ENCODE measurements at regions not wholly inside any gene's neighbourhood (a gene's known extent, or its start where the extent isn't known, plus 50 kb on each side); places are given as distances from the start of the nearest gene placed in this dataset.

GRCh38 chr4:43886196-43886595, 562.4 kb downstream of the KCTD8 start:
- no peak for TF ChIP-seq CTCF (conservative IDR thresholded peaks at IDR 0.05)
- no peak for TF ChIP-seq ZFX (IDR thresholded peaks at IDR 0.05)
